CD14-positive monocyte (primary cell): ENCODE measurements at regions not wholly inside any gene's neighbourhood (a gene's known extent, or its start where the extent isn't known, plus 50 kb on each side); places are given as distances from the start of the nearest gene placed in this dataset.

Source experiments
- DNase-seq, 3 donors: peaks; one replicate each; pipeline ENCODE4 v3.0.0-alpha.2; 2011 to 2022
- H2AFZ ChIP-seq: 2 replicates; pipeline ENCODE4 v1.6.0; 2012; ENCODE audit warnings: mild to moderate bottlenecking, low read depth, low read length, inconsistent platforms; ENCODE audit not compliant: insufficient read depth, poor library complexity, severe bottlenecking
- H3K27ac ChIP-seq, 2 donors: 1 replicate in 1 of 2; 2 replicates in 1 of 2; pipeline ENCODE4 v1.5.1; 2012 to 2013; ENCODE audit warnings: low read length in 2 of 2, control low read depth in 1 of 2, inconsistent platforms in 1 of 2, low read depth in 1 of 2, mild to moderate bottlenecking in 1 of 2
- H3K27me3 ChIP-seq, 2 donors: one replicate each; pipeline versions ENCODE4 v1.6.0 to v1.6.1; 2011 to 2013; ENCODE audit warnings: low read length in 2 of 2; ENCODE audit not compliant: control insufficient read depth in 2 of 2, insufficient read depth in 2 of 2
- H3K36me3 ChIP-seq, 2 donors: replicated peaks in 1 of 2; 1 replicate in 1 of 2; 2 replicates in 1 of 2; pipeline versions ENCODE4 v1.5.1 to v1.6.1; 2012 to 2013; ENCODE audit warnings: low read length in 2 of 2, control low read depth in 1 of 2, inconsistent platforms in 1 of 2, mild to moderate bottlenecking in 1 of 2; ENCODE audit not compliant: insufficient read depth in 2 of 2, control insufficient read depth in 1 of 2
- H3K4me1 ChIP-seq, 2 donors: 1 replicate in 1 of 2; 2 replicates in 1 of 2; pipeline versions ENCODE4 v1.5.1 to v1.6.1; 2012 to 2013; ENCODE audit warnings: low read length in 2 of 2, control low read depth in 1 of 2, inconsistent platforms in 1 of 2, mild to moderate bottlenecking in 1 of 2, moderate library complexity in 1 of 2; ENCODE audit not compliant: insufficient read depth in 2 of 2, control insufficient read depth in 1 of 2
- H3K4me2 ChIP-seq: replicated peaks from 2 replicates; pipeline ENCODE3; 2012; ENCODE audit warnings: low read length, moderate library complexity, mild to moderate bottlenecking; ENCODE audit not compliant: poor library complexity, severe bottlenecking; ENCODE audit errors: extremely low read depth
- H3K4me3 ChIP-seq, 3 experiments: fragments of 200-600 bp in 1 of 3; sonication (generic) in 1 of 3; replicated peaks in 1 of 3; 1 replicate in 2 of 3; 2 replicates in 1 of 3; pipeline ENCODE4 v1.5.1; 2011 to 2013; ENCODE audit warnings: low read length in 3 of 3, mild to moderate bottlenecking in 3 of 3, control low read depth in 2 of 3, low read depth in 2 of 3, inconsistent platforms in 1 of 3, moderate library complexity in 1 of 3
- H3K79me2 ChIP-seq: 2 replicates; pipeline ENCODE4 v1.6.0; 2012; ENCODE audit warnings: mild to moderate bottlenecking, control low read depth, inconsistent platforms, low read length, moderate library complexity; ENCODE audit not compliant: insufficient read depth
- H3K9ac ChIP-seq: 2 replicates; pipeline ENCODE4 v1.6.0; 2017; ENCODE audit warnings: low read length, mild to moderate bottlenecking; ENCODE audit not compliant: insufficient read depth, poor library complexity, severe bottlenecking
- H3K9me3 ChIP-seq, 2 donors: replicated peaks in 1 of 2; 1 replicate in 1 of 2; 2 replicates in 1 of 2; pipeline versions ENCODE4 v1.5.1 to v1.6.1; 2012 to 2013; ENCODE audit warnings: low read length in 2 of 2, control low read depth in 1 of 2; ENCODE audit not compliant: control insufficient read depth in 1 of 2, insufficient read depth in 1 of 2
- H4K20me1 ChIP-seq: 2 replicates; pipeline ENCODE4 v1.6.0; 2012; ENCODE audit warnings: mild to moderate bottlenecking, low read length, control low read depth, moderate library complexity; ENCODE audit not compliant: insufficient read depth
- H3K27ac Mint-ChIP-seq, 7 donors: one replicate each; pipeline ENCODE4 v1.8.0; 2020; ENCODE audit warnings: mild to moderate bottlenecking in 7 of 7, mixed read lengths in 7 of 7, moderate library complexity in 6 of 7, inconsistent platforms in 2 of 7
- H3K27me3 Mint-ChIP-seq, 3 donors: one replicate each; pipeline ENCODE4 v1.8.0; 2021 to 2022; ENCODE audit warnings: low read depth in 3 of 3, mild to moderate bottlenecking in 3 of 3, mixed read lengths in 3 of 3, moderate library complexity in 3 of 3, inconsistent platforms in 1 of 3
- H3K36me3 Mint-ChIP-seq, 2 donors: one replicate each; pipeline ENCODE4 v1.8.0; 2020; ENCODE audit warnings: mixed read lengths in 2 of 2, inconsistent platforms in 1 of 2, mild to moderate bottlenecking in 1 of 2
- H3K4me1 Mint-ChIP-seq: one replicate; pipeline ENCODE4 v1.8.0; 2020; ENCODE audit warnings: mild to moderate bottlenecking, mixed read lengths
- H3K4me3 Mint-ChIP-seq, 2 donors: one replicate each; pipeline ENCODE4 v1.8.0; 2020; ENCODE audit warnings: mild to moderate bottlenecking in 2 of 2, mixed read lengths in 2 of 2, moderate library complexity in 1 of 2
- H3K9me3 Mint-ChIP-seq, 7 donors: one replicate each; pipeline ENCODE4 v1.8.0; 2020 to 2022; ENCODE audit warnings: mixed read lengths in 7 of 7, mild to moderate bottlenecking in 6 of 7, moderate library complexity in 6 of 7, inconsistent platforms in 2 of 7
- CTCF ChIP-seq: fragments of 200-600 bp; IDR thresholded peaks from one replicate; pipeline ENCODE4 v1.8.0; 2022; ENCODE audit warnings: antibody characterized with exemption, mild to moderate bottlenecking
- WGBS: methylation state at CpG from one replicate; pipeline ENCODE4 v1.1.5; 2013; ENCODE audit warnings: missing lambda C conversion rate; ENCODE audit not compliant: insufficient coverage; 5-methylcytosine and 5-hydroxymethylcytosine counted together
- intact Hi-C, 2 donors: fragments of 100-400 bp; cut with micrococcal nuclease; formaldehyde crosslinking; loops; one replicate each; pipeline versions ENCODE4 v1.15.0 to v1.15.1; 2023

GRCh38 chr7:136555933-136556332, 312.5 kb upstream of the CHRM2 start:
- no peaks in the 10 kb centered on the region for H3K4me1 Mint-ChIP-seq

GRCh38 chr7:136551618-136552017, 316.8 kb upstream of the CHRM2 start:
- H3K36me3 Mint-ChIP-seq: no peaks in the 10 kb centered on the region
- H3K4me1 Mint-ChIP-seq: no peaks in the 10 kb centered on the region
- Histone ChIP-seq H3K79me2 (no peaks in the 10 kb centered on the region), H2AFZ (no peak overlapping the region), H3K4me3 (no peak overlapping the region), H4K20me1 (no peaks in the 10 kb centered on the region), H3K9ac (no peak overlapping the region), H3K27me3 (no peaks in the 10 kb centered on the region), H3K9me3 (peaks cover 0 to 5% of the 10 kb centered on the region in 2 donors), H3K27ac (no peak overlapping the region), H3K36me3 (no peaks in the 10 kb centered on the region), H3K4me1 (no peaks in the 10 kb centered on the region), H3K4me2 (no peak overlapping the region)
- no CpG with 5 or more reads among the region's 1 CpG for WGBS
- intact Hi-C loops: no loop called here
- H3K4me3 Mint-ChIP-seq: no peak overlapping the region
- H3K27me3 Mint-ChIP-seq: no peaks in the 10 kb centered on the region
- peaks cover 0 to 6% (median 3%) of the 10 kb centered on the region in 7 donors for H3K9me3 Mint-ChIP-seq
- no peak for DNase-seq
- no peak for TF ChIP-seq CTCF
- H3K27ac Mint-ChIP-seq: no peak overlapping the region

More at GRCh38 chr7:136555933-136556332, 312.5 kb upstream of the CHRM2 start:
- Histone ChIP-seq H3K4me2 (no peak overlapping the region), H3K4me1 (no peaks in the 10 kb centered on the region), H3K36me3 (no peaks in the 10 kb centered on the region), H3K79me2 (no peaks in the 10 kb centered on the region), H2AFZ (no peak overlapping the region), H3K9ac (no peak overlapping the region), H3K27me3 (no peaks in the 10 kb centered on the region), H4K20me1 (no peaks in the 10 kb centered on the region), H3K4me3 (no peak overlapping the region), H3K27ac (no peak overlapping the region), H3K9me3 (no peaks in the 10 kb centered on the region)
- Mint-ChIP-seq H3K9me3 (peaks cover 0 to 8% (median 5%) of the 10 kb centered on the region in 7 donors), H3K27ac (no peak overlapping the region), H3K27me3 (peaks cover 0 to 1% (median 0%) of the 10 kb centered on the region in 3 donors), H3K4me3 (no peak overlapping the region), H3K36me3 (no peaks in the 10 kb centered on the region)
- intact Hi-C loops: no loop called here
- no peak for DNase-seq
- TF ChIP-seq CTCF: no peak
- 82% methylated on average over 5 of the region's 5 CpGs for WGBS
